SJSA1 (cell line): ENCODE measurements at regions not wholly inside any gene's neighbourhood (a gene's known extent, or its start where the extent isn't known, plus 50 kb on each side); places are given as distances from the start of the nearest gene placed in this dataset.

Source experiments
- DNase-seq, 2 experiments: peaks; one replicate each; pipeline ENCODE4 v3.0.0-alpha.2; 2015 to 2020; ENCODE audit warnings: low spot score in 2 of 2, low read depth in 1 of 2
- H3K27ac ChIP-seq: fragments of 250-450 bp; sonication (Bioruptor Pico); 2 replicates; pipeline ENCODE4 v1.5.1; 2020; ENCODE audit warnings: mild to moderate bottlenecking, moderate library complexity
- H3K27me3 ChIP-seq: fragments of 250-450 bp; sonication (Bioruptor Pico); replicated peaks from 2 replicates; pipeline ENCODE4 v1.5.1; 2020; ENCODE audit warnings: mild to moderate bottlenecking, moderate library complexity
- H3K36me3 ChIP-seq: fragments of 250-450 bp; sonication (Bioruptor Pico); 2 replicates; pipeline ENCODE4 v1.5.1; 2020; ENCODE audit warnings: mild to moderate bottlenecking
- H3K4me1 ChIP-seq: fragments of 250-450 bp; sonication (Bioruptor Pico); replicated peaks from 2 replicates; pipeline ENCODE4 v1.6.1; 2021; ENCODE audit warnings: mild to moderate bottlenecking
- H3K4me3 ChIP-seq: fragments of 250-450 bp; sonication (Bioruptor Pico); 2 replicates; pipeline ENCODE4 v1.5.1; 2020; ENCODE audit warnings: mild to moderate bottlenecking
- H3K9me3 ChIP-seq: fragments of 250-450 bp; sonication (Bioruptor Pico); replicated peaks from 2 replicates; pipeline ENCODE4 v1.5.1; 2020; ENCODE audit warnings: mild to moderate bottlenecking

- Histone ChIP-seq H3K36me3 (no peaks in the 10 kb centered on the region), H3K9me3 (no peaks in the 10 kb centered on the region), H3K27me3 (no peaks in the 10 kb centered on the region), H3K4me3 (no peak overlapping the region), H3K27ac (no peak overlapping the region), H3K4me1 (no peaks in the 10 kb centered on the region)
- no peak for DNase-seq
These were observed 131.9 kb upstream of the PTPRD start for GRCh38 chr9:10744669-10745068.

GRCh38 chr9:10753474-10753873, 140.7 kb upstream of the PTPRD start:
- Histone ChIP-seq H3K36me3 (no peaks in the 10 kb centered on the region), H3K4me1 (no peaks in the 10 kb centered on the region), H3K4me3 (no peak overlapping the region), H3K27ac (no peak overlapping the region), H3K27me3 (no peaks in the 10 kb centered on the region), H3K9me3 (no peaks in the 10 kb centered on the region)
- DNase-seq = no peak

DNA sequence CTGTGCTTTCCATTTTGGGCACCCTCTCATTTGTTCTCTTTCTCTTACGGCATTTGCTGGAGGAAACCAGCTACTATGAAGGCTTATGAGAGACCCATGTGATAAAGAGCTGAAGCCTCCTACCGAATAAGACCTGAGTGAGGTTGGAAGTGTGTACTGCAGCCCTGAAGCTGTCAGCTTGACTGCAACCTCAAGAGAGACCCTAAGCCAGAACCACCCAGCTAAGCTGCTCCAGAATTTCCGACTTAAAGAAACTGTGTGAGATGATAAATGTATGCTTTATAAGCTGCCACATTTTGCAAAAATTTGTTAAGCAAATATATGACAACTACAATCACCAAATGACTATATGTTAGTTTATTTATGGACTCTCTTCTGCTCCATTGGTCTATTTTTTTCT, 151.7 kb upstream of the PTPRD start:
- Histone ChIP-seq H3K4me1 (no peaks in the 10 kb centered on the region), H3K27ac (no peak overlapping the region), H3K36me3 (no peaks in the 10 kb centered on the region), H3K9me3 (no peaks in the 10 kb centered on the region), H3K27me3 (no peaks in the 10 kb centered on the region), H3K4me3 (no peak overlapping the region)
- DNase-seq = no peak

DNA sequence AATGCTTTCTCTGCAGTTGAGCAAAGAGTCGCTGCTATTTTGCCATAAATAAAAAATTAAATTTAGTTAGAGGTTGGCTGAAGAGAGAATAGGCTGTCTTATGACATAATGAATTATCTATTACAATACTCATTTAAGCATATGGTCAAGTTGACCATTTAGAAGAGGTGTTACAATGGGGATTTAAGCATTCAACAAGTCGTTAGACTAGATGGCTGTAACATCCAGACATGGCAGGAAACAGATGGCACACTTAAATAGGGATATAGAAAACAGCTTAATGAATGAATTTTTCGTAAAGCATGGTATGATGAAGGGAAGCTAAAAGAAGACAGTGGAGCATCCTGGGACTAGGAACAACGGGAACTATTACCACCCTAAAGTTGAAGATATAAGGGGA, 160.3 kb upstream of the PTPRD start:
- H3K27ac ChIP-seq = no peak overlapping the region
- H3K27me3 ChIP-seq = no peaks in the 10 kb centered on the region
- no peaks in the 10 kb centered on the region for H3K9me3 ChIP-seq
- no peaks in the 10 kb centered on the region for H3K36me3 ChIP-seq
- no peaks in the 10 kb centered on the region for H3K4me1 ChIP-seq
- no peak for DNase-seq
- H3K4me3 ChIP-seq = no peak overlapping the region

DNA sequence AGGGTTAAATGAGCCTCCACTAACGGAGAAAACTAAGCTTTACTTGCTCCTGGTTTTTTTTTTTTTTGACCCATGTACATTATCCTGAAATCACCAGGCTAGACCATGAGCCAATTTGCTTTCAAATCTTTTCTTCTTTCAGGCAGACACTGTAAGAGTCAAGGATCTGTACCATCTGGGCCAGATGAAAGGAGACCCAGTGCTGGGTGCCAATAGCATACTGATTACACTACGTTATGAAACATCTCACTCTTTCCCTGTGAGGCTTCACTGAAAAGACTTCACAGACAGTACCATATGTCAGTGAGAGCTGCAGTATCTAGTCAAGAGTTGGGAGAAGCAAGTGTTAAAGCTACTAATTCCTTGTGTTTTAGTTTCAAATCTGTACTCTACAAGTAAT, 161.2 kb upstream of the PTPRD start:
- Histone ChIP-seq H3K27me3 (no peaks in the 10 kb centered on the region), H3K36me3 (no peaks in the 10 kb centered on the region), H3K27ac (no peak overlapping the region), H3K4me3 (no peak overlapping the region), H3K9me3 (no peaks in the 10 kb centered on the region), H3K4me1 (no peaks in the 10 kb centered on the region)
- no peak for DNase-seq

DNA sequence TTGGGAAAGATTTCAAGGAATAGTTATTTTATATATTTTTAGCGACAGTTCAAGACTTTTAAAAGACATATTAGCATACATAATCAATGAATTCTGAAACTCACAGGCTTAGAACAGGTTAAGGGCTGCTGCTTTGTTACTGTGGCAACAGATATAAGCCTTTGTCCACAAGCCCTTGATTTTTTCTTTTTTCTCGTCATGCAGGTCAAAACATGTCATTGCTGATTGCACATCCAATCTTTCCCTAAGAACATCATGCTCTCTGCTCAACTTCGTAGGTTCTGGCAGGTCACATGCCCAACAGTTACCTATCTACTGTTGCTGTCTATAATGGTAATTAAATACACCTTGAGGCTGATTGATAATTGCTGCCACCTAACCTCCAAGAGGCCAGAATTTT, 172.5 kb upstream of the PTPRD start:
- no peak for DNase-seq
- Histone ChIP-seq H3K4me3 (no peak overlapping the region), H3K36me3 (no peaks in the 10 kb centered on the region)

GRCh38 chr9:10793306-10793705, 180.5 kb upstream of the PTPRD start:
- Histone ChIP-seq H3K4me1 (no peaks in the 10 kb centered on the region), H3K9me3 (no peaks in the 10 kb centered on the region), H3K36me3 (no peaks in the 10 kb centered on the region), H3K27me3 (no peaks in the 10 kb centered on the region), H3K4me3 (no peak overlapping the region), H3K27ac (no peak overlapping the region)
- no peak for DNase-seq

More for the DNA sequence above, 172.5 kb upstream of the PTPRD start:
- Histone ChIP-seq H3K9me3 (no peaks in the 10 kb centered on the region), H3K4me1 (no peaks in the 10 kb centered on the region), H3K27ac (no peak overlapping the region), H3K27me3 (no peaks in the 10 kb centered on the region)

DNA sequence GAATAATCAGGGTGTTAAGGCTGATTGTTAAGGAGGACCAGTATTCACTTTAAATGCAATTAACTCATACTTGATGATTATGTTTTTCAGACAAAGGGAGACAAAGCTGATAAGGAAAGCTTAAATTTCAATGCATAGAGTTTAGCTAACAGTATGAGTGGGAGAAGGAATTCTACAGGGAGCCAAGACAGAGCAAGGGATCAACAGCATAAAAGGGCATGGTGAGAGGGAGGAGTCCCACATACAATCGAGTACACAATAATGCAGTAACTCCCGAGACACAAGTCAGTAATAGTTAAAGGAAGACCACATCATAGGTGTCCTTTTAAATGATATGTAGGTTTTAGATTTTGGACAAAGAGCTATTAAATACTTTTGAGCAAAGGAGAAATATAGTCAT, 191.7 kb upstream of the PTPRD start:
- no peaks in the 10 kb centered on the region for H3K9me3 ChIP-seq
- H3K27ac ChIP-seq = no peak overlapping the region
- no peaks in the 10 kb centered on the region for H3K4me1 ChIP-seq
- DNase-seq = no peak
- no peak overlapping the region for H3K4me3 ChIP-seq
- no peaks in the 10 kb centered on the region for H3K36me3 ChIP-seq
- no peaks in the 10 kb centered on the region for H3K27me3 ChIP-seq

DNA sequence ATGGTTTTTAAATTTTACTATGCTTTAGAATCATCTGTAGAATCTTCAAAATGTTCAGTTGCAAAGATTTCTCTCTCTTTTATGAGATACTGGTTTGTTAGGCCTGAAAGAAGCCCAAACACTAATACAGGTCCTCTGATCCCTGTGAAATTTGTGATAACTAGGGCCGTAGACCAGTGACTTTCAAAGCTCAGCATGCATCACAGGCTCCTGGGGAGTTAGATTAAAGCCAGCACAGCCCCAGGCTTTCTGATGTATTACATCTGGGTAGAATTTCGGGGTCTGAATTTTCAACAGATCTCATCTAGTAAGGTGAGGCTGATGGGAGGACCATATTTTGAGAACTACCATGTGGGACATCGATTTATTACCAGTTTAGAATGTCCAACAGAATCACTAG, 194.1 kb upstream of the PTPRD start:
- Histone ChIP-seq H3K27me3 (no peaks in the 10 kb centered on the region), H3K36me3 (no peaks in the 10 kb centered on the region), H3K9me3 (no peaks in the 10 kb centered on the region), H3K27ac (no peak overlapping the region), H3K4me3 (no peak overlapping the region), H3K4me1 (no peaks in the 10 kb centered on the region)
- no peak for DNase-seq

DNA sequence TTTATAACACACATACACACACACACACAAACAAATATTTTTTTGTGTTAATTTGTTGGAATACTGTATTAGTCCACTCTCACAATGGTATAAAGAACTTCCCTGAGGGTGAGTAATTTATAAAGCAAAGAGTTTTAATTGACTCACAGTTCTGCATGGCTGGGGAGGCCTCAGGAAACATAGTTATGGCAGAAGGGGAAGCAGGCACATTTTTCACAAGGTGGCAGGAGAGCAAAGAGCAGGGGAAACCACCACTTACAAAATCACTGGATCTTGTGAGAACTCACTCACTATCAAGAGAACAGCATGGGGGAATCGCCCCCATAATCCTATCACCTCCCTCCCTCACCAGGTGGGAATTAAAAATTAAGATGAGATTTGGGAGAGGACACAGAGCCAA, 205.4 kb upstream of the PTPRD start:
- no peaks in the 10 kb centered on the region for H3K4me1 ChIP-seq
- no peaks in the 10 kb centered on the region for H3K36me3 ChIP-seq
- DNase-seq = no peak
- no peak overlapping the region for H3K4me3 ChIP-seq
- no peak overlapping the region for H3K27ac ChIP-seq
- no peaks in the 10 kb centered on the region for H3K27me3 ChIP-seq
- no peaks in the 10 kb centered on the region for H3K9me3 ChIP-seq

DNA sequence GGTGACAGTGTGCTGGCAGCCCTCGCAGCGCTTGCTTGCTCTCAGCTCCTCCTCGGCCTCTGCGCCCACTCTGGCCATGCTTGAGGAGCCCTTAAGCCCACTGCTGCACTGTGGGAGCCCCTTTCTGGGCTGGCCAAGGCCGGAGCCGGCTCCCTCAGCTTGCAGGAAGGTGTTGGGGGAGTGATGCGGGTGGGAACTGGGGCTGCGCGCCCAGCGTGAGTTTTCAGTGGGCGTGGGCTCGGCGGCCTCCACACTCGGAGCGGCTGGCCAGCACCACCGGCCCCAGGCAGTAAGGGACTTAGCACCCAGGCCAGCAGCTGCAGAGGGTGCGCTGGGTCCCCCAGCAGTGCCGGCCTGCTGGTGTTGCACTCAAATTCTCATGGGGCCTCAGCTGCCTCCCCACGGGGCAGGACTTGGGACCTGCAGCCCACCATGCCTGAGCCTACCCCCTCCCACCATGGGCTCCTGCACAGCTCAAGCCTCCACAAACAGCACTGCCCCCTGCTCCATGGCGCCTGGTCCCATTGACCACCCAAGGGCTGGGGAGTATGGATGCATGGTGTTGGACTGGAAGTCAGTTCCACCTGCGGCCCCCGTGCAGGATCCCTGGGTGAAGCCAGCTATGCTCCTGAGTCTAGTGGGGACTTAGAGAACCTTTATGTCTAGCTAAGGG, 223.1 kb upstream of the PTPRD start:
- Histone ChIP-seq H3K4me1 (no peaks in the 10 kb centered on the region), H3K36me3 (no peaks in the 10 kb centered on the region), H3K4me3 (no peak overlapping the region), H3K27me3 (no peaks in the 10 kb centered on the region), H3K27ac (no peak overlapping the region), H3K9me3 (no peaks in the 10 kb centered on the region)
- DNase-seq = no peak

- no peak for DNase-seq
- Histone ChIP-seq H3K27ac (no peak overlapping the region), H3K9me3 (no peaks in the 10 kb centered on the region), H3K27me3 (no peaks in the 10 kb centered on the region), H3K36me3 (no peaks in the 10 kb centered on the region), H3K4me3 (no peak overlapping the region), H3K4me1 (no peaks in the 10 kb centered on the region)
These were observed 230.3 kb upstream of the PTPRD start for GRCh38 chr9:10843151-10843550.

- no peak for DNase-seq
- Histone ChIP-seq H3K36me3 (no peaks in the 10 kb centered on the region), H3K4me1 (no peaks in the 10 kb centered on the region), H3K9me3 (no peaks in the 10 kb centered on the region), H3K4me3 (no peak overlapping the region), H3K27ac (no peak overlapping the region), H3K27me3 (no peaks in the 10 kb centered on the region)
These were observed 243.0 kb upstream of the PTPRD start for GRCh38 chr9:10855847-10856246.

DNA sequence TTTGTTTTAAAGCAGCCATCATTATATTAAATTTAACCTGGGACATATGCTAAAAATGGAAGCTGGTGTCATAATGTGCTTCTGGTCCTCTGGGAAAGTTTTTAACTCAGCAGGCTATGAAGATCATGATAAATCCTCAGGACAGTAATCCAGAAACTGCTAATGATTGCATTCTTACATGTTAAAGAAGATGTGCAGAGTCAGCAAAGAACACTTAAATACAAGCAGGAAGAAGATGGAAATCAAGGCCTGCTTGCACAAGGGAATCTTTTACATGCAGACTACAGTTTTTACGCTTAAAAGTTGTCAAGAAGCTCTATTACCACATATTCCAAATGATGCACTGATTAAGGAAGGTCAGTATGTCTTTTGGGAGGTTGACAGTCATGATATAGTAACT, 246.0 kb upstream of the PTPRD start:
- DNase-seq = no peak
- no peaks in the 10 kb centered on the region for H3K27me3 ChIP-seq
- no peak overlapping the region for H3K27ac ChIP-seq
- H3K4me3 ChIP-seq = no peak overlapping the region
- no peaks in the 10 kb centered on the region for H3K4me1 ChIP-seq
- H3K36me3 ChIP-seq = no peaks in the 10 kb centered on the region
- no peaks in the 10 kb centered on the region for H3K9me3 ChIP-seq

DNA sequence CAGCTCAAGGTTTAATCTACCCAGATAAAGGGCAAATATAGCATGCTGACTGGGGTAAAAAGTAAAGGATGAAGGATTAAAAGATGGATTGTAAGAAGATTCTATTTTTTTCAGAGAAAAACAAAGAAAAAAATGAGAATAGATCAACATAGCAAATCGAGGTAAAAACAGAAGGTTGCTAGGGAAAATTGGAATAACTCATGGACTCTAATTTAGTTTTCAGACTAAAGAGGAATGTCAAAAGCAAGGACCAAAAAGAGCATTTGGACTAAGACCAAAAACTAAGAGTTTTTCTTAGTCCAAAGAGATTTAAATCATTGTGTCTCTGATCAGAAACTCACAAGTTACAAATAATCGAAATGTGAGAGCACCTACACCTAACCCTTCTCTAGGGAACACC, 250.7 kb upstream of the PTPRD start:
- Histone ChIP-seq H3K27ac (no peak overlapping the region), H3K4me1 (no peaks in the 10 kb centered on the region)

More for the DNA sequence above, 250.7 kb upstream of the PTPRD start:
- DNase-seq = no peak
- Histone ChIP-seq H3K9me3 (no peaks in the 10 kb centered on the region), H3K4me3 (no peak overlapping the region), H3K27me3 (no peaks in the 10 kb centered on the region), H3K36me3 (no peaks in the 10 kb centered on the region)
